Neural cell (in vitro differentiated cells): ENCODE measurements at regions not wholly inside any gene's neighbourhood (a gene's known extent, or its start where the extent isn't known, plus 50 kb on each side); places are given as distances from the start of the nearest gene placed in this dataset.

ENCODE experiments used
- EP300 ChIP-seq: fragments of 450-650 bp; conservative IDR thresholded peaks from 2 replicates; pipeline ENCODE4 v1.6.1; 2014; ENCODE audit warnings: antibody characterized with exemption, mild to moderate bottlenecking, moderate library complexity; ENCODE audit not compliant: poor library complexity, severe bottlenecking
- EZH2 ChIP-seq: fragments of 200-600, 300-800 bp; shearing (Covaris generic), sonication (generic); IDR thresholded peaks from 2 replicates; pipeline ENCODE4 v1.6.1; 2014; ENCODE audit warnings: antibody characterized with exemption, low read length, borderline replicate concordance, mild to moderate bottlenecking; ENCODE audit not compliant: insufficient read depth, poor library complexity, severe bottlenecking
- POLR2AphosphoS5 ChIP-seq: IDR thresholded peaks from 2 replicates; pipeline ENCODE4 v1.6.1; 2012
- SMC3 ChIP-seq: fragments of 450-650 bp; conservative IDR thresholded peaks from 2 replicates; pipeline ENCODE4 v1.6.1; 2014; ENCODE audit warnings: antibody characterized with exemption, mild to moderate bottlenecking, moderate library complexity; ENCODE audit not compliant: poor library complexity
- TF ChIP-seq, protein P1 (sequence below): fragments of 450-650 bp; IDR thresholded peaks from 2 replicates; pipeline ENCODE4 v1.5.1; 2014; ENCODE audit warnings: antibody characterized with exemption, mild to moderate bottlenecking, moderate library complexity; ENCODE audit not compliant: poor library complexity, severe bottlenecking

DNA sequence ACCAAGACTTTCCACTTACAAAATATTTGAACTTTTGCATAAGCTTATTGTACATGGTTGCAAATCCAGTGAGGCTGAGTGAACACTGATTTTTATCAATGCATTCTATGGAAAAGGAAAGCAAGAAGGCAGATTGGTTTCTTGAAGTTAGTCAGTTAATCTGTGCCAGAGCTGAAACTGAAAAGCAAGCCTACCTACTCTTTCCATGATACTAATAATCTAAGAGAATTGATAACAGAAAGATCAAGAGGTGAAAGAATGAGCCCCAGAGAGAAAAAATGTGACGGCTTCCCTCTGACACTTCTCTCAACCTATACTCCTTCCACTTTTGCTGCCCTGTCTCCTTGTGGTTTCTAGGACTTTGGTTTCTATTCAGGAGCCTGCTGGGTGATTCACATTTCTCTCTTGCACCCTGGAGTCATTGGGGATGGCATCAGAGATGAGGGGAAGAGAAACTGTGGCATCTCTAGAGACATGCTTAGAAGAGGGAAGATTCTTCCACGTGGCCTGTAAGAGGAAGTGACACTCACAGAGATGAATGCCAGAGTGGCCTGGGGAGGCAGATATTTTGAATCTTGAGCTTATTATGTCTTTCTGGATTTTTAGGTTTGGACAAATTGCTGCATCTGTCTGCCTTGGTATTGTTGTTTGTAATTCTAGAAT lies 158.6 kb upstream of the RIMS1 start:
- TF ChIP-seq, protein P1, sequence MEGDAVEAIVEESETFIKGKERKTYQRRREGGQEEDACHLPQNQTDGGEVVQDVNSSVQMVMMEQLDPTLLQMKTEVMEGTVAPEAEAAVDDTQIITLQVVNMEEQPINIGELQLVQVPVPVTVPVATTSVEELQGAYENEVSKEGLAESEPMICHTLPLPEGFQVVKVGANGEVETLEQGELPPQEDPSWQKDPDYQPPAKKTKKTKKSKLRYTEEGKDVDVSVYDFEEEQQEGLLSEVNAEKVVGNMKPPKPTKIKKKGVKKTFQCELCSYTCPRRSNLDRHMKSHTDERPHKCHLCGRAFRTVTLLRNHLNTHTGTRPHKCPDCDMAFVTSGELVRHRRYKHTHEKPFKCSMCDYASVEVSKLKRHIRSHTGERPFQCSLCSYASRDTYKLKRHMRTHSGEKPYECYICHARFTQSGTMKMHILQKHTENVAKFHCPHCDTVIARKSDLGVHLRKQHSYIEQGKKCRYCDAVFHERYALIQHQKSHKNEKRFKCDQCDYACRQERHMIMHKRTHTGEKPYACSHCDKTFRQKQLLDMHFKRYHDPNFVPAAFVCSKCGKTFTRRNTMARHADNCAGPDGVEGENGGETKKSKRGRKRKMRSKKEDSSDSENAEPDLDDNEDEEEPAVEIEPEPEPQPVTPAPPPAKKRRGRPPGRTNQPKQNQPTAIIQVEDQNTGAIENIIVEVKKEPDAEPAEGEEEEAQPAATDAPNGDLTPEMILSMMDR: no peak
- TF ChIP-seq POLR2AphosphoS5 (no peak), EZH2 (no peak), EP300 (no peak), SMC3 (no peak)
